ENCODE measurements at regions not wholly inside any gene's neighbourhood (a gene's known extent, or its start where the extent isn't known, plus 50 kb on each side); places are given as distances from the start of the nearest gene placed in this dataset.
A peak's percentile ranks its signal among the peaks of the same experiment; 100 is the strongest.

DNA sequence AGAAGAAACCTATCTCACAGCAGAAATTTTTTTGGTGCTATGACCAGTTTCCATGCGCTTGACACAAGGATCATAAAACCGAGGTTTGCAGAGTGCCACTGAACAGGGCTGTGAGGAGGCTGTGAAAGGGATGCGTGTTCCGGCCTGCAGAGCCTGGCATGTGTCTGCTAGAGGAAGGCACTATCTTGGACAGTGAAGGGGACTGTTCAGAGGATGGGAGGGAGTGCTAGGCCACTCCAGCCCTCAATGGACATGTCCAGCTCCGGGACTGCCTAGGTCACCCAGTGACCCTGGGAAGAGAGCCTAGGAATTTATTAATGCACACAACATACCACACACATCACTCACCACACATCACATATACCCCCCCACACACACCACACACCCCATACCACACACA lies 275.9 kb downstream of the GADD45G start:
- no peaks in the 10 kb centered on the region for H3K4me1 ChIP-seq (ENCODE audit: control insufficient read depth, insufficient read depth, low read length)
- ChIA-PET CTCF (no interaction called here), POLR2A (no interaction called here)
- H3K36me3 ChIP-seq (ENCODE audit: control insufficient read depth in 2 of 2, insufficient read depth in 1 of 2, low read length in 2 of 2): no peaks in the 10 kb centered on the region
- no peak overlapping the region for H3K4me3 ChIP-seq (ENCODE audit: low read depth, low read length)
- H3K27ac ChIP-seq (ENCODE audit: extremely low read depth, low read depth, low read length): no peak overlapping the region
- H3K9me3 ChIP-seq (ENCODE audit: control insufficient read depth, insufficient read depth, low read depth, low read length): no peaks in the 10 kb centered on the region
- TF ChIP-seq ZNF677 (tag by site-specific recombination; IDR thresholded peaks at IDR 0.05) (no peak), ZNF140 (tag by site-specific recombination; IDR thresholded peaks at IDR 0.05) (no peak), ZNF701 (tag by site-specific recombination; IDR thresholded peaks at IDR 0.05) (no peak)

DNA sequence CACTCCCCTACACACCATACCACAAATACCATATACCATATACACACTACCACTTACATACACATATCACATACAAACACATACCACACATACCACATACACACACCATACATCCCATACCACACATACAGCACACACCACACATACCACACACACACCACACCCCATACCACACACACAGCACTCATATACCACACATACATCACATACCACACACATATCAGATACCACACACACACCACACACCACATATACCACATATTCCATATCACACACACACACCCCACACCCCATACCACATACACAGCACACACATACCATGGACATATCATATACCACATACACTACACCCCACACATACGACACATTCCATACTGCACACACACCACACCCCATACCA lies 276.6 kb downstream of the GADD45G start:
- Histone ChIP-seq H3K4me1 (ENCODE audit: control insufficient read depth, insufficient read depth, low read length) (no peaks in the 10 kb centered on the region), H3K9me3 (ENCODE audit: control insufficient read depth, insufficient read depth, low read depth, low read length) (no peaks in the 10 kb centered on the region), H3K4me3 (ENCODE audit: low read depth, low read length) (no peak overlapping the region), H3K36me3 (ENCODE audit: control insufficient read depth in 2 of 2, insufficient read depth in 1 of 2, low read length in 2 of 2) (no peaks in the 10 kb centered on the region), H3K27ac (ENCODE audit: extremely low read depth, low read depth, low read length) (no peak overlapping the region)
- ChIA-PET POLR2A (no interaction called here), CTCF (no interaction called here)
- TF ChIP-seq ZNF211 (tag by site-specific recombination; IDR thresholded peaks at IDR 0.05; ENCODE audit: low read depth) (peak; percentile 94), ZNF10 (tag by site-specific recombination; IDR thresholded peaks at IDR 0.05) (no peak), RBAK (tag by site-specific recombination; IDR thresholded peaks at IDR 0.05) (no peak)

DNA sequence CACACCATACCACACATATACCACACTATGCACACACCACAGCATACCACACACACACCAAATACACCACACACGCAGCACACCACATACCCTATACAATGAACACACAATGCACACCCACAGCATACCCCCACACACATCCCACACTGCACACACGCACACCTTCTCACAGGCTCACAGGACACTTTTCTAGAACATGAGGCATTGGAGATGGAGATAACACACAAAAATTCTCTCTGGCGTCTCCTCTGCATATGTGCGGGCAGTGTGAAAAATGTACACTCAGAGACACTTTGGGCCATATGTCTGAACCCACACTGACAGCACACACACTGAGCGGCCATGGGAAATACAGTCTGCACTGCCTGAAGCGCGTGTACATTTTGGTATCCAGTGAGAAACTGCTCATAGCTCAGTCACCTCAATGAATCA lies 278.1 kb downstream of the GADD45G start:
- CTCF ChIA-PET: no interaction called here
- no peak for TF ChIP-seq ZNF132 (tag by site-specific recombination; IDR thresholded peaks at IDR 0.05; ENCODE audit: borderline replicate concordance)
- TF ChIP-seq EGR2 (tag by site-specific recombination; IDR thresholded peaks at IDR 0.05; ENCODE audit: low read depth): peak; percentile 60
- Histone ChIP-seq H3K36me3 (ENCODE audit: control insufficient read depth in 2 of 2, insufficient read depth in 1 of 2, low read length in 2 of 2) (no peaks in the 10 kb centered on the region), H3K27ac (ENCODE audit: extremely low read depth, low read depth, low read length) (no peak overlapping the region), H3K4me1 (ENCODE audit: control insufficient read depth, insufficient read depth, low read length) (no peaks in the 10 kb centered on the region), H3K4me3 (ENCODE audit: low read depth, low read length) (no peak overlapping the region), H3K9me3 (ENCODE audit: control insufficient read depth, insufficient read depth, low read depth, low read length) (no peaks in the 10 kb centered on the region)
- POLR2A ChIA-PET: no interaction called here

DNA sequence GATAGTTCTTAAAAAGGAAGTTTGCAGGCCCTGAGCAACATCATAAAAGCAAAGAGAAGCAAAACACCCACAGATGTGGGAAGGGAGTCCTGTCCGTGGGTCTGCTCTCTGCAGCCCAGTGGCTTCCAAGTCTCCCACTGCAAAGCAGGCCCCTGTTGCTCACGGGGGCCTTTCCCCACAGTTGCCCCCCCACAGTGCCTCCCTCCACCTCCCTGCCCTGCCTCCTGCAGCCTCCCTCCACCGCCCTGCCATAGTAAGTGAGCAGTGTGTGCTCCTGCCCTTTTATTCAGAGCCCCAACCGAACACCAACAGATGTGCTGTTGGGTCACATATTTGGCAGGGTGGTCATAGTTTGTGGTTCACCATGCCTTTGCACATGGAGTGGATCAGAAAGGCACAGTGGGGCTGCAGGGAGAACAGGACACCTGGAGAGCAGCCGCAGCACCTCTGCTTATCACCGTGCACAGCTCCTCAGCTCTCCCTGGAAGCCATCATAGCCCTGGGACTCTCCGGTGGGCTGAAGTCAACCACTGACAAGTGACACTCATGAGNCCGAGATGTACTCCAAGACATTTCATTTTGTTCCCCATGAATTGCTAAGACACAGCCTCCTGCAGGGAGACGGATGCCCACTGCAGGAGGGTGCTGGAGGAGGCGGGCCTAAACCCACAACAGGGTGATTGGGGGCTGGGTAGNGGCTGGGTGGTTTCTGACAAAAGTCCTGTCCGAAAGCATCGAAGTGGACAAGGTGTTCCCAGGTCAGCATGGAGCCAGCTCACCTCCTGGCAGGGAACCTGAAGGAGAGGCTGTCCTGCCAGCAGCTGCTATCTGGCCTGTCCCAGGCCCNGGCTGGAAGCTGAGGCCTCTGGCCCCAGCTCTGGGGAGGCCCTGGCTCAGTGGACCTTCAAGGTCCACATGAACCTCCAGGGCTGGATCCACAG lies 278.9 kb downstream of the GADD45G start:
- H3K4me1 ChIP-seq (ENCODE audit: control insufficient read depth, insufficient read depth, low read length): no peaks in the 10 kb centered on the region
- H3K9me3 ChIP-seq (ENCODE audit: control insufficient read depth, insufficient read depth, low read depth, low read length): no peaks in the 10 kb centered on the region
- POLR2A ChIA-PET: no interaction called here
- H3K4me3 ChIP-seq (ENCODE audit: low read depth, low read length): no peak overlapping the region
- H3K36me3 ChIP-seq (ENCODE audit: control insufficient read depth in 2 of 2, insufficient read depth in 1 of 2, low read length in 2 of 2): no peaks in the 10 kb centered on the region
- CTCF ChIA-PET: no interaction called here
- TF ChIP-seq ZNF707 (tag by site-specific recombination; IDR thresholded peaks at IDR 0.05) (no peak), OVOL3 (tag by site-specific recombination; IDR thresholded peaks at IDR 0.05) (no peak)
- TF ChIP-seq, protein P1, sequence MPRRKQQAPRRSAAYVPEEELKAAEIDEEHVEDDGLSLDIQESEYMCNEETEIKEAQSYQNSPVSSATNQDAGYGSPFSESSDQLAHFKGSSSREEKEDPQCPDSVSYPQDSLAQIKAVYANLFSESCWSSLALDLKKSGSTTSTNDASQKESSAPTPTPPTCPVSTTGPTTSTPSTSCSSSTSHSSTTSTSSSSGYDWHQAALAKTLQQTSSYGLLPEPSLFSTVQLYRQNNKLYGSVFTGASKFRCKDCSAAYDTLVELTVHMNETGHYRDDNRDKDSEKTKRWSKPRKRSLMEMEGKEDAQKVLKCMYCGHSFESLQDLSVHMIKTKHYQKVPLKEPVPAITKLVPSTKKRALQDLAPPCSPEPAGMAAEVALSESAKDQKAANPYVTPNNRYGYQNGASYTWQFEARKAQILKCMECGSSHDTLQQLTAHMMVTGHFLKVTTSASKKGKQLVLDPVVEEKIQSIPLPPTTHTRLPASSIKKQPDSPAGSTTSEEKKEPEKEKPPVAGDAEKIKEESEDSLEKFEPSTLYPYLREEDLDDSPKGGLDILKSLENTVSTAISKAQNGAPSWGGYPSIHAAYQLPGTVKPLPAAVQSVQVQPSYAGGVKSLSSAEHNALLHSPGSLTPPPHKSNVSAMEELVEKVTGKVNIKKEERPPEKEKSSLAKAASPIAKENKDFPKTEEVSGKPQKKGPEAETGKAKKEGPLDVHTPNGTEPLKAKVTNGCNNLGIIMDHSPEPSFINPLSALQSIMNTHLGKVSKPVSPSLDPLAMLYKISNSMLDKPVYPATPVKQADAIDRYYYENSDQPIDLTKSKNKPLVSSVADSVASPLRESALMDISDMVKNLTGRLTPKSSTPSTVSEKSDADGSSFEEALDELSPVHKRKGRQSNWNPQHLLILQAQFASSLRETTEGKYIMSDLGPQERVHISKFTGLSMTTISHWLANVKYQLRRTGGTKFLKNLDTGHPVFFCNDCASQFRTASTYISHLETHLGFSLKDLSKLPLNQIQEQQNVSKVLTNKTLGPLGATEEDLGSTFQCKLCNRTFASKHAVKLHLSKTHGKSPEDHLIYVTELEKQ (tag by site-specific recombination; IDR thresholded peaks at IDR 0.05; ENCODE audit: borderline replicate concordance): no peak
- no peak overlapping the region for H3K27ac ChIP-seq (ENCODE audit: extremely low read depth, low read depth, low read length)
